T-helper 1 cell (primary cell): ENCODE measurements at regions not wholly inside any gene's neighbourhood (a gene's known extent, or its start where the extent isn't known, plus 50 kb on each side); places are given as distances from the start of the nearest gene placed in this dataset.

Experiments used
- DNase-seq, 5 donors: peaks; one replicate each; pipeline ENCODE4 v3.0.0-alpha.2; 2012 to 2020

- no peak for DNase-seq
Measured at GRCh38 chr3:81439108-81439507, 322.3 kb downstream of the GBE1 start.

- no peak for DNase-seq
Measured at GRCh38 chr3:81437683-81438082, 323.8 kb downstream of the GBE1 start.

GRCh38 chr3:81436182-81436581, 325.3 kb downstream of the GBE1 start:
- DNase-seq = no peak

GRCh38 chr3:81435050-81435449, 326.4 kb downstream of the GBE1 start:
- no peak for DNase-seq

- no peak for DNase-seq
Measured at GRCh38 chr3:81434161-81434560, 327.3 kb downstream of the GBE1 start.

- no peak for DNase-seq
Measured at GRCh38 chr3:81433675-81434074, 327.8 kb downstream of the GBE1 start.

GRCh38 chr3:81432456-81432855, 329.0 kb downstream of the GBE1 start:
- DNase-seq = no peak

- no peak for DNase-seq
Measured at GRCh38 chr3:81426826-81427577, 334.4 kb downstream of the GBE1 start.

- DNase-seq = no peak
Measured at GRCh38 chr3:81425198-81425868, 336.1 kb downstream of the GBE1 start.

- DNase-seq = no peak
Measured at GRCh38 chr3:81419228-81419627, 342.2 kb downstream of the GBE1 start.

- no peak for DNase-seq
Measured at GRCh38 chr3:81416812-81417211, 344.6 kb downstream of the GBE1 start.

GRCh38 chr3:81406318-81406717, 355.1 kb downstream of the GBE1 start:
- DNase-seq = no peak

- DNase-seq = no peak
Measured at GRCh38 chr3:81395739-81396513, 365.5 kb downstream of the GBE1 start.

- DNase-seq = no peak
Measured at GRCh38 chr3:81394651-81395524, 366.6 kb downstream of the GBE1 start.

- no peak for DNase-seq
Measured at GRCh38 chr3:81393251-81393650, 368.2 kb downstream of the GBE1 start.

GRCh38 chr3:81390796-81391195, 370.6 kb downstream of the GBE1 start:
- no peak for DNase-seq

- DNase-seq = no peak
Measured at GRCh38 chr3:81388191-81388590, 373.3 kb downstream of the GBE1 start.

- DNase-seq = no peak
Measured at GRCh38 chr3:81382470-81382869, 379.0 kb downstream of the GBE1 start.

- no peak for DNase-seq
Measured at GRCh38 chr3:81380234-81380633, 381.2 kb downstream of the GBE1 start.

GRCh38 chr3:81378552-81379293, 382.7 kb downstream of the GBE1 start:
- DNase-seq = no peak

- DNase-seq = no peak
Measured at GRCh38 chr3:81375921-81376320, 385.5 kb downstream of the GBE1 start.

- DNase-seq = no peak
Measured at GRCh38 chr3:81364411-81364810, 397.0 kb downstream of the GBE1 start.
